ENCODE measurements at regions not wholly inside any gene's neighbourhood (a gene's known extent, or its start where the extent isn't known, plus 50 kb on each side); places are given as distances from the start of the nearest gene placed in this dataset.

DNA sequence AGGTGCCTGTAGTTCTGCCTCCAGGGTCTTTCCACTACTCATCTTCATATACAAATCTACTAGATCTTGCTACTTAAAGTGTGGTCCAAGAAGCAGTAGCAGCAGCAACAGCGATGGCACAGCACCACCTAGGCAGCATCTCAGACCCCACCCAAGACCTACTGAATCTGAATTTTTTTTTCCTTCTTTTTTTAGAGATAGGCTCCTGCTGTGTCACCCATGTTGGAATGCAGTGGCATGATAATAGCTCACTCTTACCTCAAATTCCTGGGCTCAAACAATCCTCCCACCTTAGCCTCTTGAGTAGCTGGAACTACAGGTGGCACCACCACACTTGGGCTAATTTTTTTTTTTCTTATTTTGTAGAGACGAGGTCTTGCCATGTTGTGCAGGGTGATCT, 346.7 kb upstream of the TGFBR2 start:
- Histone ChIP-seq H3K36me3 (ENCODE audit: control insufficient read depth in 3 of 3, insufficient read depth in 2 of 3, low read depth in 1 of 3, low read length in 3 of 3) (no peaks in the 10 kb centered on the region), H3K4me1 (ENCODE audit: control insufficient read depth in 3 of 3, insufficient read depth in 2 of 3, low read depth in 1 of 3, low read length in 2 of 3) (peaks cover 0 to 26% (median 0%) of the 10 kb centered on the region in 3 donors), H3K4me3 (ENCODE audit: low read depth in 1 of 3, low read length in 3 of 3) (no peak overlapping the region), H3K27ac (ENCODE audit: low read depth in 1 of 3, low read length in 2 of 3) (peak overlapping the region in 1 of 3 donors; percentile 55), H3K9me3 (ENCODE audit: control insufficient read depth in 2 of 2, insufficient read depth in 1 of 2, low read depth in 1 of 2, low read length in 1 of 2) (peaks cover 0 to 3% of the 10 kb centered on the region in 2 donors), H3K27me3 (ENCODE audit: control insufficient read depth in 3 of 3, insufficient read depth in 3 of 3, low read length in 3 of 3) (no peaks in the 10 kb centered on the region)
- DNase-seq: no peak
- 95 to 96% (median 95%) methylated on average over 2 of the region's 2 CpGs for WGBS, 3 donors
- no peak for FAIRE-seq

DNA sequence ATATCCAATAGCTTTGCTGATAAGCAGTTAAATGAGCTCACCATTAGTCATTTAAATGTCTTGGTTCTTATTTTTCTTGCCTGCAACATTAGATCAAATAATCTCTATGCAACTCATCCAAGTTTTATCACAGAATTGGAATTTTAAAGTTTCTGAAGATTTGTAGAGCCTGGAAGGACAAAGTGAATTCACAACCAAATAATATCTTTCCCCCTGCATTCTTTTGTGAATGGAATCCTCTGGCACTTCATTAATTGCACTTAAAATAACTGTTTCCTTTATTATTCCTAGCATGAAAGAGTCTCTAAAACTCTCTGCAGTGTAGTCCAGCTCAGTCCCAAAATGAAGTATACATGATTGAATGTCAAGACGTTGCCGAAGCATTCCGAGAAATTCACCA, 345.6 kb upstream of the TGFBR2 start:
- DNase-seq (no peak), FAIRE-seq (no peak)
- no peak overlapping the region for H3K27ac ChIP-seq (ENCODE audit: low read depth in 1 of 3, low read length in 2 of 3)
- H3K9me3 ChIP-seq (ENCODE audit: control insufficient read depth in 2 of 2, insufficient read depth in 1 of 2, low read depth in 1 of 2, low read length in 1 of 2): peaks cover 0 to 7% of the 10 kb centered on the region in 2 donors
- H3K4me1 ChIP-seq (ENCODE audit: control insufficient read depth in 3 of 3, insufficient read depth in 2 of 3, low read depth in 1 of 3, low read length in 2 of 3): peaks cover 0 to 26% (median 0%) of the 10 kb centered on the region in 3 donors
- no peak overlapping the region for H3K4me3 ChIP-seq (ENCODE audit: low read depth in 1 of 3, low read length in 3 of 3)
- H3K27me3 ChIP-seq (ENCODE audit: control insufficient read depth in 3 of 3, insufficient read depth in 3 of 3, low read length in 3 of 3): no peaks in the 10 kb centered on the region
- H3K36me3 ChIP-seq (ENCODE audit: control insufficient read depth in 3 of 3, insufficient read depth in 2 of 3, low read depth in 1 of 3, low read length in 3 of 3): no peaks in the 10 kb centered on the region
- WGBS, 3 donors: 60 to 79% (median 65%) methylated on average over 3 of the region's 3 CpGs

DNA sequence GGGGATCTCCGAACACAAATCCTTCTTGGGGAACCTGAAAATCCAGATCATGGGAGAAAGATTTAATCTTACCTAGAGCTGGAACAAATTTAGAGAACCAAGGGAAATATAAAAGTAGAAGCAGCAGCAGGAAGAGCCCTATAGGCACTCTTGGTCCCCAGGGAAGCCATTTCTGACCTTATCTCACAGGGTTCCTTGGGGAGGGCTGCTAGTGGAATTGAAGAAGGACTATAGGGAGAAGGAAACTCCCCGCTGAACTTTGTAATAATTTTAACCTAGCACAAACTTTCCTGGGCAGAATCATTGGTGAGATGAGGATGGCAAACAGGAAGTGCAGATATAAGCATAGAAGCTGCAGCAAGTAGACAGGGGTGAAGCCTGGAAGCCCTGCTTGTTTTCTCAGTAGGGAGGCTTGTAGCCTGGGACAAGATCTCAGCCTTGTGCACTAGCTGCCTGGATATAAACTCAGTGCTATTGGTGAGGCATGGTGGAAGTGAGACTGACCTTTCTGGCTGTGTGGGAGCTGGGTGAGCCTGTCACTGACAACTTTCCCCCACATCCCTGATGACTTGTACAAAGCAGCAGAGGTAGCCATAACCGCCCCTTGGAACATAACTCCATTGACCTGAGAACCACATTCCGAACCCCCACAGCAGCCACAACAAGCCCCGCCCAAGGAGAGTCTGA, 343.0 kb upstream of the TGFBR2 start:
- FAIRE-seq (no peak), DNase-seq (no peak)
- no peak overlapping the region for H3K27ac ChIP-seq (ENCODE audit: low read depth in 1 of 3, low read length in 2 of 3)
- H3K9me3 ChIP-seq (ENCODE audit: control insufficient read depth in 2 of 2, insufficient read depth in 1 of 2, low read depth in 1 of 2, low read length in 1 of 2): peaks cover 0 to 11% of the 10 kb centered on the region in 2 donors
- no peaks in the 10 kb centered on the region for H3K36me3 ChIP-seq (ENCODE audit: control insufficient read depth in 3 of 3, insufficient read depth in 2 of 3, low read depth in 1 of 3, low read length in 3 of 3)
- no peak overlapping the region for H3K4me3 ChIP-seq (ENCODE audit: low read depth in 1 of 3, low read length in 3 of 3)
- H3K4me1 ChIP-seq (ENCODE audit: control insufficient read depth in 3 of 3, insufficient read depth in 2 of 3, low read depth in 1 of 3, low read length in 2 of 3): peaks cover 0 to 11% (median 0%) of the 10 kb centered on the region in 3 donors
- no peaks in the 10 kb centered on the region for H3K27me3 ChIP-seq (ENCODE audit: control insufficient read depth in 3 of 3, insufficient read depth in 3 of 3, low read length in 3 of 3)
- 89 to 92% (median 91%) methylated on average over 5 of the region's 5 CpGs for WGBS, 3 donors

DNA sequence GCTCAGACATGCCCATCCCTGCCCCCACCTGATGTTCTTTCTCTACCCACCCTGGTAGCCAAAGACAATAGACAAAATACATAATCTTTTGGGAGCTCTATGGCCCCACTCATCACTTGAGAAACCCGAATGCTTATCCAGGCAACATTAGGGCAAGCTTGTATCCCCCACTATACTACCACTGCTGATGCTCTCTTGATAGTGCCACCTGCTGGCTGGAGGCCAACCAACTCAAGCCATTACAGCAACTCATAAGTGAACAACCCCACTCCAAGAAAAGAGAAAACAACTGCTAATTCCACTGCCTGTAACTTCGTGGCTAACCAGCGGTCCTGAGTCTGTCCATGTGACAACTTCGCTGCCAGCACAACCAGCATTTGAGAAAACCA, 342.5 kb upstream of the TGFBR2 start:
- 78 to 96% (median 85%) methylated on average over 4 of the region's 4 CpGs for WGBS, 3 donors
- no peak for FAIRE-seq

DNA sequence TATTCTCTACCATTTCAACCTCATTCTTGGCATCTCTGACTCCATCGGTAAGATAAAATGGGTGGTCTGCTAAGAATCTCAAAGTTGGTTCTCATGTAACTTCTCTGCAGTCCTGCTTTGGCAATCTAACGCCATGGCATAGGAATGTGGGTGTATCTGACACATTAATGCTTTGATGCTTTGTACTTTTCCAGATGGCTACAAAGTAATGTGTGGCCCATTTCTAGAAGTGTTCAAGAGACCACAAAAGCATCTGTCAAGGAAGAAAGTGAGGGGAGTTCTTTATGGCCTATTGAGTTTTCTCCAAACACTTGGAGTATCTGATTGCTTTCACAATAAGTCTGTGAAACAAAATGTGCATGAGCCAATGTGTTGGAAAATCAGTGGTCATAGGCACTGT, 339.9 kb upstream of the TGFBR2 start:
- FAIRE-seq: no peak
- no peaks in the 10 kb centered on the region for H3K27me3 ChIP-seq (ENCODE audit: control insufficient read depth in 3 of 3, insufficient read depth in 3 of 3, low read length in 3 of 3)
- peaks cover 0 to 11% of the 10 kb centered on the region in 2 donors for H3K9me3 ChIP-seq (ENCODE audit: control insufficient read depth in 2 of 2, insufficient read depth in 1 of 2, low read depth in 1 of 2, low read length in 1 of 2)
- no peak overlapping the region for H3K27ac ChIP-seq (ENCODE audit: low read depth in 1 of 3, low read length in 2 of 3)
- H3K36me3 ChIP-seq (ENCODE audit: control insufficient read depth in 3 of 3, insufficient read depth in 2 of 3, low read depth in 1 of 3, low read length in 3 of 3): no peaks in the 10 kb centered on the region
- no peaks in the 10 kb centered on the region for H3K4me1 ChIP-seq (ENCODE audit: control insufficient read depth in 3 of 3, insufficient read depth in 2 of 3, low read depth in 1 of 3, low read length in 2 of 3)
- no peak for DNase-seq
- WGBS, 3 donors: 89 to 96% (median 93%) methylated on average over 2 of the region's 2 CpGs
- H3K4me3 ChIP-seq (ENCODE audit: low read depth in 1 of 3, low read length in 3 of 3): no peak overlapping the region

More for the DNA sequence above, 342.5 kb upstream of the TGFBR2 start:
- Histone ChIP-seq H3K27ac (ENCODE audit: low read depth in 1 of 3, low read length in 2 of 3) (no peak overlapping the region), H3K36me3 (ENCODE audit: control insufficient read depth in 3 of 3, insufficient read depth in 2 of 3, low read depth in 1 of 3, low read length in 3 of 3) (no peaks in the 10 kb centered on the region), H3K4me3 (ENCODE audit: low read depth in 1 of 3, low read length in 3 of 3) (no peak overlapping the region), H3K27me3 (ENCODE audit: control insufficient read depth in 3 of 3, insufficient read depth in 3 of 3, low read length in 3 of 3) (no peaks in the 10 kb centered on the region), H3K9me3 (ENCODE audit: control insufficient read depth in 2 of 2, insufficient read depth in 1 of 2, low read depth in 1 of 2, low read length in 1 of 2) (peaks cover 0 to 11% of the 10 kb centered on the region in 2 donors), H3K4me1 (ENCODE audit: control insufficient read depth in 3 of 3, insufficient read depth in 2 of 3, low read depth in 1 of 3, low read length in 2 of 3) (peaks cover 0 to 6% (median 0%) of the 10 kb centered on the region in 3 donors)
- DNase-seq: no peak

DNA sequence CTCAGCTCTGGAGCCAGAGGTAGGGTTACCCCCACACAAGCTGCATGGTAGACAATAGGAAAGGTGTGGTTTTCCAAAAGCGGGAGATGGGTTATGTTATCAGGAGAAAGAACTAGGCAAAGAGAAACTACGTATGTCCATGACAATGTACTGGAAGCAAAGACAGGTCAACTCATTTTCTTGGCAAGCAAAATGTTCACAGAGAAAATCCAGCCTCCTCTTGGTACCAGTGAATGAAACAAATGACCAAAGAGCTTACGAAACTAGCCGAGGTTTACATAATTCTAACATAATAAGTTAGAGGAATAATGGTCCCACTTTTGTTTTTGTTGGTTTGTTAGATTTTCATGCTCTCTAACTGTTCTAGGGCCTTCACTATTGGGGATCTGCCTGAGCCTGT, 338.1 kb upstream of the TGFBR2 start:
- Histone ChIP-seq H3K27ac (ENCODE audit: low read depth in 1 of 3, low read length in 2 of 3) (no peak overlapping the region), H3K4me1 (ENCODE audit: control insufficient read depth in 3 of 3, insufficient read depth in 2 of 3, low read depth in 1 of 3, low read length in 2 of 3) (no peaks in the 10 kb centered on the region), H3K36me3 (ENCODE audit: control insufficient read depth in 3 of 3, insufficient read depth in 2 of 3, low read depth in 1 of 3, low read length in 3 of 3) (no peaks in the 10 kb centered on the region), H3K27me3 (ENCODE audit: control insufficient read depth in 3 of 3, insufficient read depth in 3 of 3, low read length in 3 of 3) (no peaks in the 10 kb centered on the region), H3K9me3 (ENCODE audit: control insufficient read depth in 2 of 2, insufficient read depth in 1 of 2, low read depth in 1 of 2, low read length in 1 of 2) (peaks cover 0 to 11% of the 10 kb centered on the region in 2 donors), H3K4me3 (ENCODE audit: low read depth in 1 of 3, low read length in 3 of 3) (no peak overlapping the region)
- DNase-seq (no peak), FAIRE-seq (no peak)
- 58 to 79% (median 68%) methylated on average over 4 of the region's 4 CpGs for WGBS, 3 donors

DNA sequence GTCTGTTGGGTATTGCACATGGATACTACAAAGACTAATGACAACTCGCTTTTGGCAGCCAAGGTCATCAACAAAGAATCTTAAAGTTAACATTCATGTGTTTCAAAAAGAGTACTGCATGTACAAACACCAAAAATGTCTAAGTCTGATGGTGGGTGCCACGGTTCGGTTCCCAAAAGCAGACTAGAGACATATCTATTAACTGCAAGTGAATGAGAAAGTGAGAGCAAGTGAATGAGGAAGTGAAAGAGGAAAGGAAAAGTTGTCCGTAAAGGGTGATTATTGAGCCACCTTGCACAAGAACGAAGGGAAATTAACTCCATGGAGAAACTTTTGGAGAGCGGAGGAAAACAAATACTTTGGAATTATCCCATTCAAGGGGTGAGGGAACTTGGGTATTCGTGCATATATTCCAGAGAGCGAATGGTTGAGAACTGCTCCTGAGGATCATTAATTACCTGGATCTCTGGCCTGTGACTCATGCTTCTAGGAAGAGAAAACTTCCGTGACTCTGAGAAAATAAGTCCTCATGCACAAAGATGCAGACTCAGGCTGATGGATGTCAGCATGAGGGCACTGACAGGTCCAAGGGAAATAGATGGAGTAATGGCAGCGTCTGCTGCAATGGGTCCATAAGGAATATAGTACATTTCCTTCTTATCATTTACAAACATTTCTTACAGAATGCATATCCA, 336.5 kb upstream of the TGFBR2 start:
- peaks cover 0 to 8% of the 10 kb centered on the region in 2 donors for H3K9me3 ChIP-seq (ENCODE audit: control insufficient read depth in 2 of 2, insufficient read depth in 1 of 2, low read depth in 1 of 2, low read length in 1 of 2)
- 62 to 71% (median 70%) methylated on average over 10 of the region's 10 CpGs for WGBS, 3 donors
- peak; percentile 53 to 78 for DNase-seq
- H3K4me3 ChIP-seq (ENCODE audit: low read depth in 1 of 3, low read length in 3 of 3): no peak overlapping the region
- H3K27me3 ChIP-seq (ENCODE audit: control insufficient read depth in 3 of 3, insufficient read depth in 3 of 3, low read length in 3 of 3): no peaks in the 10 kb centered on the region
- H3K36me3 ChIP-seq (ENCODE audit: control insufficient read depth in 3 of 3, insufficient read depth in 2 of 3, low read depth in 1 of 3, low read length in 3 of 3): no peaks in the 10 kb centered on the region
- H3K4me1 ChIP-seq (ENCODE audit: control insufficient read depth in 3 of 3, insufficient read depth in 2 of 3, low read depth in 1 of 3, low read length in 2 of 3): no peaks in the 10 kb centered on the region
- H3K27ac ChIP-seq (ENCODE audit: low read depth in 1 of 3, low read length in 2 of 3): peak overlapping the region in 1 of 3 donors; percentile 11
- no peak for FAIRE-seq

DNA sequence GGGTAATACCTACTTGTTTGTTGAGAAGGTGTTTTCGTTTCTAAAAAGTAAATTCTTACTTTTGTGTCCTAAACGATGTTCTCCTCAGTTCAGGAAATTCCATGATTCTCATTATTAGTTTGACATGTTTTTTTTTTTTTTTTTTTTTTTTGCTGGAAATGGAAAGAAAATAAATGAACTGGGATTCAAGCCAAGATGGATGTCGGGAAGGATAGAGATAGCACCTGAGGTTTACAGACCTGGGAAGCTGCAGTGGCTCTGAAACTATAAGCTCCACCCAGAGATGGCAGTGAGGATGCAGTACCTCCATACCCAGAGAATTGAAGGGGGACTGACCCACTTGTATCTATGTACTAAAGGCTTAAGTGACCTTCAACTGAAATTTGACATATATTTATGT, 334.6 kb upstream of the TGFBR2 start:
- no peak overlapping the region for H3K27ac ChIP-seq (ENCODE audit: low read depth in 1 of 3, low read length in 2 of 3)
- no peaks in the 10 kb centered on the region for H3K4me1 ChIP-seq (ENCODE audit: control insufficient read depth in 3 of 3, insufficient read depth in 2 of 3, low read depth in 1 of 3, low read length in 2 of 3)
- H3K4me3 ChIP-seq (ENCODE audit: low read depth in 1 of 3, low read length in 3 of 3): no peak overlapping the region
- no peaks in the 10 kb centered on the region for H3K27me3 ChIP-seq (ENCODE audit: control insufficient read depth in 3 of 3, insufficient read depth in 3 of 3, low read length in 3 of 3)
- 54 to 61% (median 56%) methylated on average over 3 of the region's 3 CpGs for whole genome bisulfite sequencing, 3 donors
- no peaks in the 10 kb centered on the region for H3K9me3 ChIP-seq (ENCODE audit: control insufficient read depth in 2 of 2, insufficient read depth in 1 of 2, low read depth in 1 of 2, low read length in 1 of 2)
- FAIRE-seq (no peak), DNase-seq (no peak)
- H3K36me3 ChIP-seq (ENCODE audit: control insufficient read depth in 3 of 3, insufficient read depth in 2 of 3, low read depth in 1 of 3, low read length in 3 of 3): no peaks in the 10 kb centered on the region

Data from small intestine (tissue), 7 donors.